ENCODE measurements at regions not wholly inside any gene's neighbourhood (a gene's known extent, or its start where the extent isn't known, plus 50 kb on each side); places are given as distances from the start of the nearest gene placed in this dataset.

GRCh38 chr3:64395490-64395889 lies 170.2 kb upstream of the PRICKLE2 start:
- TF ChIP-seq POLR2A (IDR thresholded peaks at IDR 0.05) = no peak
- no peak for TF ChIP-seq CTCF (IDR thresholded peaks at IDR 0.05)
